Islet of Langerhans (tissue), 1 donor: ENCODE measurements at regions not wholly inside any gene's neighbourhood (a gene's known extent, or its start where the extent isn't known, plus 50 kb on each side); places are given as distances from the start of the nearest gene placed in this dataset.

Experiments used
- FAIRE-seq: peaks from one replicate; lab custom pipeline; 2011; peaks lifted over from hg19 to GRCh38; lab: Jason Lieb, UNC

DNA sequence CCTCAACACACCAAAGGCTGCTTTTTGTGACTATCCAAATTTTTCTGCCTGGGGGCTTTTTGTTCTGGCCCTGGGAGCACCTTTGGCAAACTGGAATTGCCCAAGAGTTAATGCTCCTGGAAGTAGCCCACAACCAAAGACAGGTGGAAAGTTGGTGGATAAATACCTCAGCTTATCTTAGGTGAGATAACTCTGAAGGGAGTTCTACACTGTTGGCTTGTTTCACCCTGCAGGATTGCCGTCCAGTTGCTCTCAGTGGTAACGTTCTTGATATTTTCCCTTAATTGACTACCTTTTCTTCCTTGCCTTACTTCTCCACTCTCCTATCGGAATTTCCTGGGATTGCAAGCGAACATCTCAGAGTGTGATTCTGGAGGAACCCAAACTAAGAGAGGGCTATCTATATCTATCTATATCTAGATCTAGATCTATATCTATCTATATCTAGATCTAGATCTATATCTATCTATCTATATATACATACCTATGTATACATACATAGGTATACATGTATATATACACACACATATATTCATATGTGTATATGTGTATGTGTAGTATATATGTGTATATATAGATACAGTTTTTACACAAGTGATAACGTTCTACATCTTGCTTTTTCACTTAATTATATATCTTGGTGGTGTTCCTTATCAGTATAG, 82.6 kb upstream of the DHX15 start:
- no peak for FAIRE-seq

DNA sequence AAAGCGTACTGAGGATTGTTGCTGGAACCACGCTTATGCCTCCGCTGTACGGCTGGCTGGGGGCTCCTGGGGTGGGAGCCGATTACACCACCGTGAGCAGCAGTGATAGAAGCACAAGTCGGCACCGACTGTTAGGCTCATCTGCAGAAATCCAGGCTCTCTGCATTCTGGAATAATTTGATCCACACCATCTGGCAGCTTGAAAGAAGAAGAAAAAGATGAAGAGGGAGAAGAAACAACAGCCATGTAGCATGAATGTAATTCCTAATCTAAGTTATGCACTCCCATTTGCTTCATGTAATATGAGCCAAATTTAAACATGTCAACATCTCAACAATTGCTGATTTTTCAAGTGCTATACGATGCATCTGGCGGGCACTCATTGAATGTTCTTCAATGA, 84.6 kb upstream of the DHX15 start:
- no peak for FAIRE-seq

DNA sequence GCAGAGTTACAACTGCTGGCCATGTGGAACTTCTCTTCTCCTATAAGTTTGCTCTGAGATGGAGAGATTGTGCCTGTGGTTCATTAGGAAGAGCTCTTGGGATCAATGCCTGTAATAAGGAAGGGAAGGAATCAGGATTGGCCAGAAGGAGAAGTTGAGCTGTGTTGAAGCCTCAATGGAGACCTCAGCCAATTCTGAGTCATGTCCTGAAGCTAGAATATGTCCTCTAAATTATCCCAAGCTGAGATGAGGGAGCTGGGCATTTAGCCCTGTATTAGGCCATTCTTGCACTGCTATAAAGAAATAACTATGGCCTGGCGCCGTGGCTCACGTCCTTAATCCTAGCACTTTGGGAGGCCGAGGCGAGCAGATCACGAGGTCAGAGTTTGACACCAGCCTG, 85.4 kb upstream of the DHX15 start:
- FAIRE-seq, result no peak

DNA sequence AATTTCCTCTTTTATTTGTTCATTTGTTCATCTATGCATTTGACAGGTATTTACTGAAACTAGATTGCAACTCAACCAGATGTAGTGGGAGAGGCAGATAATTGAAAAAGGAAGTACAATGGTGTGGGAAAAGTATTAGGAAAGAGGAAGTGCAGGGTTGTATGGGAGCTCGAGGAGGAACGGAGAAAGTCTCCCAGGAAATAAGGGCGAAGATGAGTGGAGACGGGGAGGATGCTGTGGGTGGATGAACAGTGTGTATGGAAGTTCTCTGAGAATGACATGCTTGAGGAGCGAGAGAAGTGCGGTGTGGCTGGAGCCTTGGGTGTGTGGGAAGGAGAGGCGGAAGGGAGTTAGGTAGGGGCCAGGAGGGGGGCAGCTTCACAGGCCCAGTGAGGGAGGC, 87.5 kb upstream of the DHX15 start:
- FAIRE-seq, result no peak

DNA sequence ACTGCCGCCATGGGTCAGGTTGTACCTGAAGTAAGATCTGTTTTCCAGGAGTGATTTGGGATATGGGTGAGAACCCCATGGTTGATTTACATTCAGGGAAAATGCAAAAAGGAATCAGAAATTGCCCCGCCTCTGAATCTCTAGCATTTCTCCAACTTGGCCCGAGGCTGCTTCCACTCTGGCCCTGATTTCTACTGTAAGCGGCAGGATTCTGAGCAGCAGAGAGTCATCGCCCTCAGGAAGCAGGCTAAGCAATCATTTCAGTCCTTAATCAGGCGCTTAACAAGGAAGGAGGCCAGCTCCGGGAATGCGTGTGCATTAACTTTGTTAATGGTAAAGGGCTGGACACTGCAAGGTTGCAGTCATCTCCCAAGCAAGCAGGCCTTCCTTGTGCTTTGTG, 88.5 kb upstream of the DHX15 start:
- no peak for FAIRE-seq

DNA sequence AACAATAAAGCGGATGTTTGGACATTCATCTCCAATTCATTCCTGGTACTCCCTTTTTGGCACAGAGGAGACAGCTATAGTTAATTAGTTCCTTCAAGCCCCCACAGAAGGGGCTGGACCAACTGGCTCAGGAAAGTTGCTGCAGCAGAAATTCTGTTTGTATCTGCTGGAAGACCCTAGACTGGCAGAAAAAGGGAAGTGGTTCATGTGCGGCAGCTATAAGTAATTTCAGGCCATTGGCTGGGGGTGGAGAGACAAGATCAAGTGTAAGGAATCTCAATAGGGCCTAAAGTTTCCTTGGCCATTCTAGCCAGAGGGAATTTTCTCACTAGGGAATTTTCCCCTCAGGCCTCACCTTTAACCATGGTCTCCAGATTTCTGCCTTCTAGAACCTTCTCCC, 89.9 kb upstream of the DHX15 start:
- no peak for FAIRE-seq

DNA sequence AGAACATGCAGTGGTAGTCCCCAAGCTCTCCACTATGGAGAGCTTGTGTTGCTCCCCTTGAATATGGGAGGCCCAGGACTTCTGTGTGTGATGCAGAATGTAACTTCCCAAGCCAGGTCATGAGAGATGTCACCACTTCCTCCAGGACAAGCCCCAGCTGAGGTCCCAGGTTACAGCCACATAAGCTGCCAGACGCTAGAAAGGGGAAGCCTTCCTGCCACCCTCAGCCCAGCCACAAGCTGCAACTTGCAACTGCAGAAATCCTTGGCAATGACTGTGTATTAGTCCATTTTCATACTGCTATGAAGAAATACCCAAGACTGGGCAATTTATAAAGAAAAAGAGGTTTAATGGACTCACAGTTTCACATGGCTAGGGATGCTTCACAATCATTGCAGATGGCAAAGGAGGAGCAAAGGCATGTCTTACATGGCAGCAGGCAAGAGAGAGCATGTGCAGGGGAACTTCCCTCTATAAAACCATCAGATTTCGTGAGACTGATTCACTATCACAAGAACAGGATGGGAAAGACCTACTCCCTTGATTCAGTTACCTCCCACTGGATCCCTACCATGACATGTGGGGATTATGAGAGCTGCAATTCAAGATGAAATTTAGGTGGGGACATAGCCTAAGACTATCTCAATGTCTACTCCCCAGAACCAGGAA, 91.5 kb upstream of the DHX15 start:
- no peak for FAIRE-seq

DNA sequence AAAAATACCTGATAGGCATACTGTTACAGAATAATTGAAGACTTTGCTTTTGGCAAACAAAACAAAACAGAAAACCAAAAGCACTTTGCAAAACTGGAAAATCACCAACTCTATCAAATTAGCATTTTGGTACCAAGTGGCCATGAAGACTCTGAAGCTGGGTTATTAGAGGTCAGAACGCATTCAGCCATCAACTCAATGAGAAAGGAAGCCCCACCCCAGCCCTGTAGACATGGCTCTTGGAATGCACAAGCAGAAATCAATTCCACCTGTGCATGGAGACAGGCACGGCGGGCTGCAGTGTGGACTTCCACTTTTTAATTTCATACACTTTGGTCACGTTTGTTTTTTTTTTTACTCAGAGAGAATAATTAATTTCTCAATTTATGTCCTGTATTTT, 93.6 kb upstream of the DHX15 start:
- FAIRE-seq, result no peak

DNA sequence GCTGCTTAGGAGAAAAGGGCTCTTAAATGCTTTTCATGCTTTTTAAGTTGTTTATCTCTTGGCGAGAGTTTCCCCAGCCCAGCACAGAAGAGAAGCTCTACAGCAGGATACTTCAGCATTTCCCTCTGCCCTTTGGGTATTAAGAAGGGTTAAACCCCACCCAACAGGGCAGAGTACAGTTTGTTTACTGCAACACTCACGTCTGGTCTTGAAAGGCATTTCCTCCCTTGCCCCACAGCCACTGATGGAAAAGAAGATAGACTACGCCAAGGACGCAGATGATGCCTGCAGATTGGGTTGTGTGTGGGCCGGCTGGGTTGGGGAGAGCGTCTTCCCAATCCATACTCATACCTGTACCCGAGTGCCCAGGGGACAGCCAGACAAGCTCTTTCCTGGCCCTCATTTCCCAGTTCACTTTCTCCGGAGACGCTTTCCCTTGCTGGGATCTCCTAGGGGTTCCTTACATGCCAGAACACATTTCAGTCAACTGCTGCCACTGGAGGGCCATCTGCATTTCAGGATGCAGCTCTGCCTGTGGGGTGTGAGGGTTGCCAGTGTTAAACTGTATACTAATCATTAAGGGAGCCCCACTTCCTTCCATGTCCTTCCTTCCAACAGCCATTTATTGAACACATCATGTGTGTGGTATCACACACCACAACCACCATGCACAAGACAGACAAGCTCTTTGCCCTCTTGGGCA, 96.5 kb upstream of the DHX15 start:
- FAIRE-seq, result no peak

DNA sequence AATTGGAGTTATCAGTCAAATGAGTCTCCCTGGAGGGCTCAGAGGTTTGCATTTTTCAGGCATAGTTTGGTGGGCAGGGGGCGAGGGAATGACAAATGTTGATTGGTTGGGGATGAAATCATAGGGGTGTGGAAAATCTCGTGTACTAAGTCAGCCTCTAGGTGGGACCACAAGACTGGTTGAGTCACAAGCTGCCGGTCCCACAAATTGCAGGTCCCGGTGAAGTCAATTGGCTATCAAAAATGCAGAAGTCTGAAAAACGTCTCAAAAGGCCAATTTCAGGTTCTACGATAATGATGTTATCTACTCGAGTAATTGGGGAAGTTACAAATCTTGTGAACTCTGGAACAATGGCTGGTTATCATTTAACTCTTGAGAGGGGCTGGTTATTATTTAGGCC, 98.8 kb upstream of the DHX15 start:
- FAIRE-seq, result no peak

DNA sequence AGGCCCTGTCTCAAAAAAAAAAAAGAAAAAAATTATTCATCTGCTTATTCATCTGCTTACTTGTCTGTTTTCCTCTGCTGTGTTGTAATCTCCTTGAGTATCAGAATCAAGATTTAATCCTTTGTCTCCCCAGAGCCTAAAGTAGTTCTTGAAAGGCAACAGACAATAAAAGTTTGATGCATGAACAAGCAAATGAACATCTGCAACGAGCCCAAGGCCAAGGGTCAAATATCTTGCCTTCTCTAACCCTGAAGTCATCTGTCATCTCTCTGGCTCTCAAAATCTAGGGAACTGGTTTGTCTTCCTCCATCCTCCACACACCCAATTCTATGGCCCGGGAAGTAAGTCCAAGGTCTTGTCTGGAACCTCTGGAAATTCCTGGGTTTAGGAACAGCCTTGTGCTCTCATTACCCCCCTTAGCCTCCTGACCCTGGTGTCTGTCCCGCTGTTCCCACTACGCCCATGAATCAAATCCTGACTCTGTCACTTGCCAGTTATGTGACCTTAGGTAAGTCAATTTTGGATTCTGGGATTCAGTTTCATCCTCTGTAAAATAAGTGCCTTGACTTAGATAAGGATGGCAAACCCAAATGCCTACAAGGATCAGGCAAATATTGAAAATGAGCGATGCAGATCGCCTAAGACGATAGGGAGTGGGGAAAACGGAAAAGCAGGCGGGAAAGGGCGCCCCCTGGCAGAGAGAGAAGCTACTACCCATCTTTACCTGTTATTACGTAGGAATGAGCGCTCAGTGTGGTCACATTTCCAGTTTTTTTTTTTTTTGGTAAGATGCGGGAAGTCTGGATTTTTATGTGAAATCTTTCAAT, 102.7 kb upstream of the DHX15 start:
- FAIRE-seq, result no peak

DNA sequence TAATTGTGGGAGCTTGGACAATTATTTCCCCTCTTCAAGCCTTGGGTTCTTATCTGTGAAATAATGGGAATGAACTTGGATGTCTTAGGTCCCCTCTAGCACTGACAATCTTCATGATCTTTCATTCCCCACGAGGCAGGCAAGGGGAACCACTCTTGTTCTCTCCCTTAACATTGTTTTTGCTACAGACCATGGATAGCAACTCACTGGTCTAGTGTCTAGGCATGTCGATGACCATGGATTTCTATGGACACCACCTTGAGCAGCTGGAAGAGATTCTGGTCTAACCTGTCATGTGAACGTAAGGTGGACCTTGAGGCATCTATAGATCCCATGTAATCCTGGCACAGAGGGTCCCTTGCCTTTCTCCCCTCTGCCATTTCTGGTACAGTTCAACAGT, 104.1 kb upstream of the DHX15 start:
- no peak for FAIRE-seq

DNA sequence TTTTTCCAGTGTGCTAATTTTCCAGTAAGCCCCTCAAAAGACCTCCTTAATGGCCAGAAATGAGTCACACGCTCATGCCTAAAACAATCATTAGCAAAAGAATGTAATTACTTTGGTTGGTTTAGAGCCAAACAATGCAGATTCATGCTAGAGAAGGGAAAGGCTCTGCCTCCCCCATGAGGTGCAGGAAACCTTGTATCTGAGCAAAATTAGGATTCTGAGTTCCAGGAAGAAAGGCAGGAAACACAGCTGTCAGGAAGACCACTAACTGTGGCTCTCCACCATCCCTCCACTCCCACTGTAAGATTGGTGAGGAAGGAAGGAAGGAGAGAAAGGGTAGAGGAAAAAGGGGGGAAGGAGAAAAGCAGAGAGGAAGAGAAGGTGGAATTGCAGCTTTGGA, 104.9 kb upstream of the DHX15 start:
- FAIRE-seq, result no peak

DNA sequence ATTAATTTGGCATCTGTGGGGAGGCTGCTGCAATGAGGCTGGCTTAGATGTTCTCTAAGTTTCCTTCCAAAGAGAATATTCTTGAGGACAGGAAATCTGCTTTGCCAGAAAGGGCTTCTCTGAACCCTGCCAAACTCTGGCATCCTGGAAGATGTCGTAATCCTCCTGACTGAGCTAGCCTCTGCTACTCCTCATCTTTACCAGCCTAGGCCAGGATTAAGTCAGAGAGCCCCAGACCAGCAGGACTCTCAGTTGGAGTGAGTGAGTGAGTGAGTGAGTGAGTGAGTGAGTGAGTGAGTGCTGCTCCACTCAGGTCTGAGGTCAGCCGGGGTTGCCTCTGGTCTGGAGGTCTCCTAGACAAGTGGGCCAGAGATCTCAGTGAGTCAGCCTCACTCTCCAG, 104.9 kb upstream of the SOD3 start:
- FAIRE-seq, result no peak

DNA sequence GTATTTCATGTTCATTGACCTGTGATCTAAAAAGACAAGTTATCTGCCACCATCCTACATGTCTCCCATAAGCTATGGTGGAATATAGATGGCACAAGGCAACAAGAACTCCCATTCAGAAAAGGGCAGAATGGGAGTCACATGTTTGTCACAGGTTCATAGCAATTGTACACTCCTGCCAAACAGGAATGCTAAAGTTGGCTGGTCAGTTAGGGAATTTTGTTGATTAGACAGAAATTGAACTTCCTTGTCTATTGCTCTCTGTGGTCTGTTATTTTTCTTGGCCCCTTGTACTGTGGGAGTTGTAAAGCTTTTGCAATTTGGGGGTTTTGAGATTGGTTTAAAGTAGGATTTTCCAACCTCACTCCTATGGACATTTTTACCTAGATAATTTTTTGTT, 101.7 kb upstream of the SOD3 start:
- FAIRE-seq, result no peak

DNA sequence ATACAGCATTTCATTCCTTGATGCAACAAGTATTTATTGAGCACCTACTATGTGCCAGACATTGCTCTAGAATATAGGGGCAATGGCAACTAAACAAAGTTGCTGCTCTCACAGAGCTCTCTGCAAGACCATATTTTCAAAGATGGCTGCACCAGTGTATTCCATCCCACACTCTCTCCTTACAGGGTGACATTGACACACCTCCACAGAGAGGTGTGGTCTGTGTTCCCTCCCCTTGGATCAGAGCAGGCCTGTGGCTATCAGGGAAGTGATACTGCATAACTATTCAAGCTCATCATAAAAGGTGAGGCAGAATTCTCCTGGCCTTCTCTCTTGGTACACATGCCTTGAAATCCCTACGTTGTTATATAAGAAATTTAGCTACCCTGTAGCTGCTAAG, 95.3 kb upstream of the SOD3 start:
- no peak for FAIRE-seq

DNA sequence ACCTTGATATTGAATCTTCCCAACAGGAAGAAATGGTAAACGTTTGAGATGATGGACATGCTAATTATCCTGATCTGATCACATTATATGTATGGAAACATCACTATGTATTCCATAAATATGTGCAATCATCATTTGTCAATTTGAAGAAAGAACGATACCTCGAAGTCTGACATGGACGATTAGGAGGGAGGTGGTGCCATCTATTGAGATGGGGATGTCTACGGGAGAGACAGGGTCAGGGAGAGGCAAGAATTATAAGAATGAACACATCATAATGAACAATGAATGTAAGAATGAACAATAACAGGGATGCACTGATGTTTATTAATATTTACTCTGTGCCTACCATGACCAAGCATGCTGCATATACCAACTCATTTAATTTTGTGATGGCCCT, 93.7 kb upstream of the SOD3 start:
- no peak for FAIRE-seq

DNA sequence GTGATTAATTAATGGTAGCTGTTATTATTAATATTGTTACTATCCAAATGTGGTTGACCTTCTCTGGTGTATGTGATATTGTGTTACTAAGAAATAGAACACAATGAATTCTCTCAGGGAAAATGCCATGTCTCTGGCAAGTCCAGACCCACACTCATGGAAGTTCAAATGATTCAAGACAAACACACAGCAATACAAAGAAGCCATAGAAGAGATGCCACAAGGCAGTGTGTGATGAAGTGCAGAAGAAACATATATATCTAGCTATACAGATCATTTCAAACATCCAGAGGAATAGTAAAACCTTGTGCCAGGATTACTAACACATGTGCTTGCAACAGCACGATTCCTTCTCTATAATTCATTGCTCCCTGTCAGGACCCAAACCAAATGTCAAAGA, 93.1 kb upstream of the SOD3 start:
- FAIRE-seq, result no peak

DNA sequence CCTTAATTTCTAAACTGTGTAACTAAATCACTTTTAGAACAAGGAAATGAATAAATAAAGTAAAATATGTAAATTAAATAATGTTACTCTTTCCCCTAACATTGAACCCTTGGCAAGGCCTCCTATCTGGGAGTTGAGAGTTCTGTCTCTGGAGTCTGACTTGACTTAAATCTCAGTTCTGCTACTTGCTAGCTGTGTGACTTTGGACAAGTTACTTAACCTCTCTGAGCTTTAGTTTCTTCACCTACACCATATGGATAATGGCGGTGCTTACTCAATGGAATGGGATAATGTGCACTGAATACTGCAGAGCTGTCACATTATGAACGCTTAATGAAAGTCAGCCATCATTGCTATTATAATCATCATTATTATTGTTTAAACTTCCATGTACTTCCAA, 92.1 kb upstream of the SOD3 start:
- FAIRE-seq, result no peak

DNA sequence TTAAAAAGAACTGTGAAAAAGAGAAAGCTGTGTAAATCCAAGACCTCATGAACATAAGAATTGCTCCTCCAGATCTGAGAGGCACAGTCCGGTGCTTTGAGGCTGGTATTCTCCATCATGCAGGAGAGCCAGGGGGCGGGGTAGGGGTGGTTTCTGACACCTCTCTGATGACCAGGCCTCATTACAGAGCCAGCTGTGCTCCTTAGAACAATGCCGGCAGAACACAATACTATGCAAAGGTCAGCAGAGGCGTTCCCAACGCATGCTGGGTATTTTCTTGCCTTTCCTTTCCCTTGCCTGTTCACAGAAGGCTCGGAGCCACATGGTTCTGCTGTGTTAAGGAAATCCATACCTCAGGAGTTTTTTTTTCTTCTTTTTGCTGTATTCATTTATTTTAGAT, 91.2 kb upstream of the SOD3 start:
- FAIRE-seq, result no peak

DNA sequence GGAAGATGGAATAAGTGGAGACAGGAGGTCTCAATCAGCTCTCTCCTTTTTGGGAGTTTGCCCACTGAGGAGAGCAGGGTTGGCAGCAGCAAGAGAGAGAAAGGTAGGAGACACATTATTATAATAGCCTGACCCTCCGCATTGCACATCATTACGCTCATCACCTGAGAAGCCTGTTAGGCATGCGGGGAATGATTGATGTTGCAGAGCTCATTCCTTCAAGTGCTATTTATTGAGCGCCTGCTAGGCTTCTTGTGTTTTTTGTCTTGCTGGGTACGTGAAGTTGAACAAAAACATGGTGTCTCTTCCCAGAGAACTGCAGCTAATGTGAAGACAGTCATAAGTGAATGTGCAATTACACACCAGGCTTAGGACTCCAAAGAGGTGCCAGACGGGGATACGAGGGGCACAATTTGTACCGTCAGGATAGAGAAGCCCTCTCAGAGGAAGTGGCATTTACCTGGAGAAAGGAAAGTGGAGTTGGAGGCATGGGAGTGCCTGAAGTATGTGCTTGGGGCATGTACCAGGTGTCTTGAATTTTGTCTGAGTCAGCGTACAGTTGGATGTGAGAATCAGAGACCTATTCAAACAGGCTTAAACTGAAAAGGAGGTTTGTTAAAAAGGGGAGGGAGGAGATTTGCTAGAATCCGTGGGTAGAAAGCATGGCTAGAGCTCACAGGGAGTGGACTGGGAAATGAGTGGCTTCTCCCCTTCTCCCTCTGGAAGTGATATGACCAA, 90.2 kb upstream of the SOD3 start:
- FAIRE-seq, result no peak

DNA sequence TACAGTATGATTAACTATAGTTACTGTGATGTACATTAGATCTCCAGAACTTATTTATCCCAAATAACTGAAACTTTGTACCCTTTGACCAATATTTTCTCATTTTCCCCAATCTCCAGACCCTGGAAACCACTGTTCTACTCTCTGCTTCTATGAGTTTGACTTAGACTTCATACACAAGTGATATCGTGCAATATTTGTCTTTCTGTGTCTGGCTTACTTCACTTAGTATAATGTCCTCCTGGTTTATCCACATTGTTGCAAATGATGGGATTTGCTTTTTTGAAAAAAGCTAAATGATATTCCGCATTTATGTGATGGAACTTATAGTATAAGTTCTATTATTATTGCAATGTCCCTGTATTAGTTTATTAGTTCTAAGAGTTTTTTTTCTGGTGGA, 81.8 kb upstream of the SOD3 start:
- FAIRE-seq, result no peak
